AG10803 (cell line): ENCODE measurements at regions not wholly inside any gene's neighbourhood (a gene's known extent, or its start where the extent isn't known, plus 50 kb on each side); places are given as distances from the start of the nearest gene placed in this dataset.
A peak's percentile ranks its signal among the peaks of the same experiment; 100 is the strongest.
"Not testable (repeated sequence)": the region's sequence is repeated elsewhere in the genome, so short reads cannot be mapped to it uniquely, and the experiment has no call there.

Experiments used
- DNase-seq: peaks from one replicate; pipeline ENCODE4 v3.0.0; 2010; ENCODE audit warnings: low read depth
- H3K4me3 ChIP-seq: 2 replicates; pipeline ENCODE4 v1.5.1; 2011; ENCODE audit warnings: mild to moderate bottlenecking, low read length, control low read depth
- CTCF ChIP-seq: conservative IDR thresholded peaks from 2 replicates; pipeline ENCODE4 v1.5.1; 2011; ENCODE audit warnings: mild to moderate bottlenecking, low read length, control low read depth, inconsistent platforms

DNA sequence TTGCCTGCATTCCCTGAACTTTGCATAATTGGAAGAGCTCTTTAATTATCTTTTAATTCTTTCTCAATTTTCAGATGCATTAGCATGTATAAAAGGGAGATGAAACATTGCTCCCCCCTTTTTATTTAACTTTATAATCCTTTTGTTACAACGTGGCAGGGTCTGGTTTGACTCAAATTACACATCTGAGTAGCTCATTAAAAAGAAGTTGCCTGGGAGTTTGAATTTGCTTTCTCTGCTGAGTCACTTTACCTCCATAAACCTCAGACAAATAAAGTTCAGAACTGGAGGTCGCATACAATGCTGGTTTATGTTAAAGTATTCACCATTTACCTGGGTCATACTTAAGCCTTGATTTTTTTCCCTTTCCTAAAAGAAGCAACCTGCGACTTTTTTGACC is 495.2 kb downstream of the PREX1 start:
- TF ChIP-seq CTCF: no peak
- no peak overlapping the region for H3K4me3 ChIP-seq
- no peak for DNase-seq

DNA sequence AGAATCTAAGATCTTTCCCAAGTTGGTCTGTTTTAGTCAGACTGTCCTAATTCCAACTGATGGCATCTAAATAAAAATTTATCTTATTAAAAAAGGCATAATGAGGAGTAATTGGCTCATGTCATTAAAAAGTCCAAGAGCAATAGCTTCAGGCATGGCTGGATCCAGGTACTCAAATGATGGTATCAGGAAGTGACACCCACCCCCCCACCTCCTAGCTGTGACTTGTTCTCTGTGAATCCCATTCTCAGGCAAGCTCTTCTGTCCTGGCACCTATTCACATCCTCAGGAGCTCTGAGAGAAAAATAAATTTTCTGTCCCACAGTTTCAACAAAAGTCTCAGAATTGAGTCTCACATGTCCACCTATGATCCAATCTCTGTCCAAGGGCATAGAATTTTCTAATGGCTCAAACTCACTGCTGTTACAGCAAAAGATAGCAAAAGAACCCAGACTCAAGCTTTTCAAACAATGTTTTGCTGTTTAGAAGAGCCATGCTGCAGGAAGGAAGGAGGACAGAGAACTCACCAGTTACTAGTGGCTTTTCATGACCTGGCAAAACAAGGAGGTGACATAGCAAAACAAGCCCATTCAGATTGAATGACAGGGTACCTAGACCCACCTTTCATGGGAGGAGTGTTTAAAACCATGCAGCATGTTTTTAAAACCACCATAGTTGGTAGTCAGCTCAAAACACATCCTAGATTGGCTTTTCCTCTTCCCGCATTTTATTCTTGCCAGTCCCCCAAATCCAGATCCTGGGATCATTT is 496.1 kb downstream of the PREX1 start:
- no peak for TF ChIP-seq CTCF
- DNase-seq: no peak
- H3K4me3 ChIP-seq: no peak overlapping the region

- no peak for DNase-seq
- H3K4me3 ChIP-seq: no peak overlapping the region
- no peak; the same call in 1 of the 2 replicates for TF ChIP-seq CTCF
Measured at GRCh38 chr20:48329676-48330664, 497.8 kb downstream of the PREX1 start.

DNA sequence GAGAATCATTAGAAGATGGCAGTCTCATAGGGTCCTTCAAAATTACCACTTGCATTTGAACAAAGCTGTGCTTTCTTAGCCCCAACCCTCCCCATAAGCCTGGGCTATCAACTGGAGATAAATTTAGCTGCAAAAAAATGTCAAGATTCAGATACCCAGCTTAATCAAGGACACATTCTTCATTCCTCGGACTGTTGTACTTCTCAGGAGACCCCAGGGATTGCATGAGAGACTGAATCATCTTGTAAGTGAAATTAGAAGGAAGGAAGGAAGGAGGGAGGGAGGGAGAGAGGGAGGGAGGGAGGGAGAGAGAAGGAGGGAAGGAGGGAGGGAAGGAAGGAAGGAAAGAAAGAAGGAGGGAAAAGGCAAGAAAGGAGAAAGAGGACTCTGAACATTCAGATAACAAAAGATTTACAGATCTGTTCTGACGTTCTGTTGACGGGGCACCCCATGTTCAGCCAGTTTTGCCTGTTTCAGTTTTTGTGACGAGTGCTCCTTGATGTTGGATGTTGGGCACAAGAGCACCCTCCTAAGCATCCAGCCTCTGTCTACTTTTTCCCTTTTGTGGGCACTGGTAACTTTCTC is 498.7 kb downstream of the PREX1 start:
- TF ChIP-seq CTCF: no peak
- no peak overlapping the region for H3K4me3 ChIP-seq
- no peak for DNase-seq

GRCh38 chr20:48327848-48328247 is 500.0 kb downstream of the PREX1 start:
- peak; percentile 40 for DNase-seq
- H3K4me3 ChIP-seq: not testable (repeated sequence)

DNA sequence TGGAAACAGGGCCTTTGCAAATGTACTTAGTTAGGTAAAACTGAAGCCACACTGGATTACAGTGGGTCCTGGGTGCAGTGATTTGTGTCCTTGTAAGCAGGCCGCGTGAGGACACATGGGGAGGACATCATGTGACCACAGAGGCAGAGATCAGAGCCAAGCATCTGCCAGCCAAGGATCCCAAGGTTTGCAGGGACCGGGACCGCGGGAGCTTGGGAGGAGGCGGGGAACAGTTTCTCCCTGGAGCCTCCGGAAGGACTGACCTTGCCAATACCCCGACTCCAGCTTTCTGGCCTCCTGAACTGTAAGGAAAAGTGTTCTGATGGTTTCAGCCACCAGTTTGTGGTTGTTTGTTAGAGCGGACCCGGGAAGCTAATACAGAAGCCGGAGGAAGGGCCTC is 500.9 kb downstream of the PREX1 start:
- TF ChIP-seq CTCF: no peak
- H3K4me3 ChIP-seq: no peak overlapping the region
- DNase-seq: no peak

GRCh38 chr20:48326434-48326691 is 501.4 kb downstream of the PREX1 start:
- no peak for TF ChIP-seq CTCF
- DNase-seq: no peak

More at GRCh38 chr20:48326434-48326691, 501.4 kb downstream of the PREX1 start:
- no peak overlapping the region for H3K4me3 ChIP-seq
